Peyer's patch (tissue), 4 donors: ENCODE measurements at regions not wholly inside any gene's neighbourhood (a gene's known extent, or its start where the extent isn't known, plus 50 kb on each side); places are given as distances from the start of the nearest gene placed in this dataset.

Experiments
- DNase-seq, 3 donors: peaks; one replicate each; pipeline ENCODE4 v3.0.0-alpha.2; 2017 to 2019
- H3K27ac ChIP-seq, 4 donors: fragments of 200-600 bp; sonication (generic); one replicate each; pipeline ENCODE4 v1.5.1; 2016 to 2019
- H3K27me3 ChIP-seq, 2 donors: fragments of 200-600 bp; sonication (generic); one replicate each; pipeline ENCODE4 v1.5.1; 2019
- H3K36me3 ChIP-seq, 3 donors: fragments of 200-600 bp; sonication (generic); one replicate each; pipeline ENCODE4 v1.5.1; 2016 to 2019
- H3K4me1 ChIP-seq, 4 donors: fragments of 200-600 bp; sonication (generic); one replicate each; pipeline ENCODE4 v1.5.1; 2016 to 2019
- H3K4me3 ChIP-seq, 4 donors: fragments of 200-600 bp; sonication (generic); 1 replicate in 3 of 4; 2 replicates in 1 of 4; pipeline ENCODE4 v1.5.1; 2016 to 2019; ENCODE audit warnings: mild to moderate bottlenecking in 1 of 4
- H3K9me3 ChIP-seq, 4 donors: fragments of 200-600 bp; sonication (generic); one replicate each; pipeline ENCODE4 v1.5.1; 2016 to 2019; ENCODE audit warnings: mild to moderate bottlenecking in 1 of 4
- POLR2A ChIP-seq, 2 donors: fragments of 450-650 bp; IDR thresholded peaks; one replicate each; pipeline ENCODE4 v1.5.1; 2017; ENCODE audit warnings: antibody characterized with exemption in 2 of 2, mild to moderate bottlenecking in 2 of 2, moderate library complexity in 2 of 2
- TF ChIP-seq, protein P1 (sequence below), 6 experiments: fragments of 450-650 bp in 4 of 6; fragments of 200-600 bp in 2 of 6; sonication (generic) in 1 of 6; IDR thresholded peaks; one replicate each; pipeline ENCODE4 v1.5.1; 2017 to 2019; ENCODE audit warnings: antibody characterized with exemption in 6 of 6, mild to moderate bottlenecking in 3 of 6, moderate library complexity in 1 of 6

DNA sequence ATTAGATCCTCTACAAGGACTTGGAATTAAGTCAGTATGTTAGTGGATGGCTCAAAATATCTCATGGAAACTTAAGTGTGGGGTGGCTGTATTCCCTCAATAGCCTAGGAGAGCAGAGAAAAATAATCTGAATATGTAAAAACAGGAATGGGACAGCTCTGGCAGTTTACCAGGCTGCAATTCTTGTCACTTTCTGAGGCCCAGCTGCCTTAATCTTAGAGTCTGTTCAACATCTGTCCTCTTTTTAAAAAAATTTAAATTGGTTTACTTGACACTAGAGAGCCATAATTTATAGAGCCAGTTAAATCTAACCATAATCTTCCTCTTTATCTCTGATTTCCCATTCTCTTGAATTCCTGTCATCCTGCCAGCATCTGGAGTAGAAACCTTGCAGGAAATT lies 109.2 kb upstream of the CXCL13 start:
- Histone ChIP-seq H3K27me3 (no peaks in the 10 kb centered on the region), H3K36me3 (no peaks in the 10 kb centered on the region), H3K27ac (no peak overlapping the region), H3K4me1 (no peaks in the 10 kb centered on the region), H3K4me3 (no peak overlapping the region), H3K9me3 (no peaks in the 10 kb centered on the region)
- no peak for DNase-seq
- no peak for TF ChIP-seq POLR2A (IDR thresholded peaks at IDR 0.05)
- TF ChIP-seq, protein P1, sequence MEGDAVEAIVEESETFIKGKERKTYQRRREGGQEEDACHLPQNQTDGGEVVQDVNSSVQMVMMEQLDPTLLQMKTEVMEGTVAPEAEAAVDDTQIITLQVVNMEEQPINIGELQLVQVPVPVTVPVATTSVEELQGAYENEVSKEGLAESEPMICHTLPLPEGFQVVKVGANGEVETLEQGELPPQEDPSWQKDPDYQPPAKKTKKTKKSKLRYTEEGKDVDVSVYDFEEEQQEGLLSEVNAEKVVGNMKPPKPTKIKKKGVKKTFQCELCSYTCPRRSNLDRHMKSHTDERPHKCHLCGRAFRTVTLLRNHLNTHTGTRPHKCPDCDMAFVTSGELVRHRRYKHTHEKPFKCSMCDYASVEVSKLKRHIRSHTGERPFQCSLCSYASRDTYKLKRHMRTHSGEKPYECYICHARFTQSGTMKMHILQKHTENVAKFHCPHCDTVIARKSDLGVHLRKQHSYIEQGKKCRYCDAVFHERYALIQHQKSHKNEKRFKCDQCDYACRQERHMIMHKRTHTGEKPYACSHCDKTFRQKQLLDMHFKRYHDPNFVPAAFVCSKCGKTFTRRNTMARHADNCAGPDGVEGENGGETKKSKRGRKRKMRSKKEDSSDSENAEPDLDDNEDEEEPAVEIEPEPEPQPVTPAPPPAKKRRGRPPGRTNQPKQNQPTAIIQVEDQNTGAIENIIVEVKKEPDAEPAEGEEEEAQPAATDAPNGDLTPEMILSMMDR (IDR thresholded peaks at IDR 0.05), result no peak

DNA sequence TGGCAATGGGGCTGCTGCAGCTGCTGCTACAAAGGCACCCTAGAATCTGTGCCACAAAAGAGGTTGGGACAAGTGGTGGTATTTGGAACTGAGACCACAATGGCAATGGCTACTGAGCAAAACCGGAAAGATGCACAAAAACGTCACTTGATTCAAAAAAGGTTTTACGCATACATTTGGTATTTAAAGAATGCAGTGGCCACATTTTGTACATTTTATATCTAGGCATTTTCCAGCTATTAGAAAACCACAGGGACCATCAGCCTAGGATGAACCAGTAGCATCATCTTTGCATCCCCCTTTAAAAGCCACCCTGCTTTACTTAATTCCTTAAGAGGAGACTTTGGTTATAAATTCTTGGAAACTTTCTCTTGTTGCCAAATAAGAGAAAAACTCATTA lies 104.8 kb upstream of the CXCL13 start:
- Histone ChIP-seq H3K27ac (no peak overlapping the region), H3K4me3 (no peak overlapping the region), H3K27me3 (no peaks in the 10 kb centered on the region), H3K36me3 (no peaks in the 10 kb centered on the region), H3K4me1 (no peaks in the 10 kb centered on the region), H3K9me3 (no peaks in the 10 kb centered on the region)
- no peak for DNase-seq
- no peak for TF ChIP-seq POLR2A (IDR thresholded peaks at IDR 0.05)
- TF ChIP-seq, protein P1 (IDR thresholded peaks at IDR 0.05), result no peak

DNA sequence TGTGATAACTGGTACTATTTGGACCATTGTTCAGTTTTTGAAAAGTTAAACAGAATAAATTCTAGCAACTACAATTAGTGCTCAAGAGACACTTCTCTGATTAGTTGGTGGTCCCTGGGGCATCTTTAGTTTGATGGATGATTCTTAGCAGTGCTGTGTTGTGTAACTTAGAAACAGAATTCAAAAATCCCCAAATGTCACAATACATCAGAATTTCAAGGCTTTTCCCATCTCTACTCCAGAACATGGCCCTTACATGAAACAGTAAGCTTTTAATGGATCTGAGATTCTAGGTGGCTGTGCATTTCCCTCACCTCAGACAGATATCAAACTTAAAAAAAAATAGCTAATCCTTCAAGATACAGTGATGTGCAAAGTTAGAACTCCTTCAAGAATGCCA lies 104.4 kb upstream of the CXCL13 start:
- Histone ChIP-seq H3K36me3 (no peaks in the 10 kb centered on the region), H3K4me1 (no peaks in the 10 kb centered on the region), H3K9me3 (no peaks in the 10 kb centered on the region), H3K27ac (no peak overlapping the region), H3K27me3 (no peaks in the 10 kb centered on the region), H3K4me3 (no peak overlapping the region)
- no peak for DNase-seq
- TF ChIP-seq, protein P1 (IDR thresholded peaks at IDR 0.05), result no peak
- TF ChIP-seq POLR2A (IDR thresholded peaks at IDR 0.05), result no peak

DNA sequence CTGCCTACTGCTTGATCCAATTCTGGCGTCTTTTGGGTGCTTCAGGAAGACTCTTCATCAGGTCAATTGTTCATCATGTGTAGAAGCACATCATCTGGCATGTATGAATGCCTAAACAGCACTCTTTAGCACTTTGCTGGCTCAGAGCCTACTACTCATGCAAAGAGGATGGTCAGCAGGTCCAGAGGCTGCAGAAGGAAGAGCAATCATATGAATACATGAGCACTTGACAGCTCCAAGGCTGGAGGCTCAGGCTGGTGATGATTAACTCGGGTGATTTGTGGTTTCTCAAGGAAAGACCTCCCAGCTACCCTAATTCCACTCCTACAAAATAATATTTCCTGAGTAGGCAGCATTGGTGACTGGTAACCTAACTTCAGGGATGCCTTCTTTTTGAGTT lies 103.8 kb upstream of the CXCL13 start:
- Histone ChIP-seq H3K27me3 (no peaks in the 10 kb centered on the region), H3K9me3 (no peaks in the 10 kb centered on the region), H3K27ac (no peak overlapping the region), H3K36me3 (no peaks in the 10 kb centered on the region), H3K4me1 (no peaks in the 10 kb centered on the region), H3K4me3 (no peak overlapping the region)
- no peak for TF ChIP-seq POLR2A (IDR thresholded peaks at IDR 0.05)
- TF ChIP-seq, protein P1 (IDR thresholded peaks at IDR 0.05), result no peak
- no peak for DNase-seq

DNA sequence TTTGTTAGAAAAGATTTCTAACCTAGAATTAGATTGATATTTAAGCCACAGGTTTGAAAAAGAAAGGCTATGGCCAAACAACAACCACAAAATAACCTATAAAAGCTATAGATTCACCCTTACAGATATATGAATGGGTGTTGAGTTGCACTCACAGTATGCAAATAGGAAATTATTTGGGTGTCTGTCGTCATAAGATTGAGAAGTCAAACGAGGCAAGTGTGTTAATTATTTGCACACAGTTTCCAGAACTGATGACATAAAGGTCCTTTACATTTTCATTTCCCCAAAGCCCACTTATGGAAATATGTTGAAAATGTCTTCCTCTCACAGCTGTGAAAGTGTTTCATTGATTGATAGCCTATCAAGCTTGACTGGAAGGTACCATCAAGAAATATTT lies 101.2 kb upstream of the CXCL13 start:
- H3K9me3 ChIP-seq, result no peaks in the 10 kb centered on the region
- TF ChIP-seq, protein P1 (IDR thresholded peaks at IDR 0.05), result no peak
- TF ChIP-seq POLR2A (IDR thresholded peaks at IDR 0.05), result no peak
- H3K27me3 ChIP-seq, result no peaks in the 10 kb centered on the region
- no peak overlapping the region for H3K4me3 ChIP-seq
- no peak overlapping the region for H3K27ac ChIP-seq
- DNase-seq, result no peak
- H3K36me3 ChIP-seq, result no peaks in the 10 kb centered on the region
- H3K4me1 ChIP-seq, result no peaks in the 10 kb centered on the region

DNA sequence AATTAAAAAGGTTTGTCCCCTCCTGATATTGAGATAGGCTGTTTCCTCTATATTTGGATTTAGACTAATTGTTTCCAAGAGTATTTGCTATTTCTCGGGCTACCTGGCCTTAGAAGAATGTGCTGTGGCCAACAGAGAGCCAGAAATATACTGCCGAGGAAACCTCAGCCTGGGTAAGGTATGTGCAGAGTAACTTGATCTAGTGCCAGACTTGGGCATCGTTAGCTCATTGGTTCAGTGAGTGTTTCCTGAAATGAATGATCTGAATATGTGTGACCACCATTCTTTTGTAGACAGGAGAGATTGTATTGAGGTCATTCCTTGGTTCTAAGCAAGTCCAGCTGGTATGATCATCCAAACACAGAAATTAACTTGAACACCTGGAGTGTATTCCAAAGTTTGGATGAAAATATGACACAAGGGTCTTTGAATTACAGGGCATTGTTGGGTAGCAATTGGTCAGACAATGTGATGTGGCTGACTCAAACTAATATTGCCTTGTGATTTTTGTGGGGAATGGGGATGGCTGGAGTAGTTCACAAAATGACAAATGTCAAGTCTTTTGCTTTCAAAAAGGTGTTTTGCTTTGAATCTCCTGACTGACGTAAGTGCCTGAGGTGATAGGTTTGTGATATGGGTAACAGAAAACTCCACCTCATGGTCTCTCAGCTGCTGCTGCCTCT lies 100.2 kb upstream of the CXCL13 start:
- no peak for DNase-seq
- Histone ChIP-seq H3K4me3 (no peak overlapping the region), H3K27me3 (no peaks in the 10 kb centered on the region), H3K36me3 (no peaks in the 10 kb centered on the region), H3K9me3 (no peaks in the 10 kb centered on the region), H3K27ac (no peak overlapping the region), H3K4me1 (no peaks in the 10 kb centered on the region)
- TF ChIP-seq, protein P1 (IDR thresholded peaks at IDR 0.05), result no peak
- TF ChIP-seq POLR2A (IDR thresholded peaks at IDR 0.05), result no peak
